ENCODE measurements at regions not wholly inside any gene's neighbourhood (a gene's known extent, or its start where the extent isn't known, plus 50 kb on each side); places are given as distances from the start of the nearest gene placed in this dataset.

GRCh38 chr2:146873056-146873455, 971.8 kb upstream of the ACVR2A start:
- CTCF ChIA-PET: no interaction called here
- ATAC-seq: no peak
- BruUV-seq (replicated peaks): no TSS peak

DNA sequence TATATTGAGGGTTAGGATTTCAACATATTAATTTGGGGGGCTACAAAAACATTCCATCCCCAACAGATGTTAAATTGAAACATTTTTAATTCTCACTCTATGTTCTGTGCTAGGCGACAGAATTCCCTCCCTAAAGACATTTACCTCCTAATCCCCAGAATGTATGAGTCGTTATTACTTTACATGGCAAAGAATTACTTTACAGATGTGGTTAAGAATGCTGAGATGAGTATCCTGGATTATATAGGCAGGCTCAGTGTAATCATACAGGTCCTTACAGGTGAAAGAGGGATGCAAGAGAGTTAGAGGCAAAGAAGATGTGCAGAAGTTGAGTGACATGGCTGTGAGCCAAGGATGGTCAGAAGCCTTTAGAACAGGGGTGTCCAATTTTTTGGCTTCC, 974.1 kb upstream of the ACVR2A start:
- H2AFZ ChIP-seq (ENCODE audit: low read length): no peak overlapping the region
- H3K4me2 ChIP-seq (ENCODE audit: low read length): no peak overlapping the region
- H3K36me3 ChIP-seq (ENCODE audit: low read depth, low read length): no peaks in the 10 kb centered on the region
- ChIA-PET POLR2A (ENCODE audit: unreplicated experiment) (interaction anchor here (0.6 kb wide), 2 partner anchors 48 to 1106 kb away, joined by 3 to 5 read pairs; no protein-coding TSS in a partner anchor), CTCF (no interaction called here)
- intact Hi-C loops (cut with micrococcal nuclease): no loop called here
- TF ChIP-seq EZH2phosphoT487 (IDR thresholded peaks at IDR 0.05; ENCODE audit: borderline replicate concordance, low read length) (no peak), EZH2 (IDR thresholded peaks at IDR 0.05; ENCODE audit: low read length, unreplicated experiment) (no peak)
- TF ChIP-seq, protein P1, sequence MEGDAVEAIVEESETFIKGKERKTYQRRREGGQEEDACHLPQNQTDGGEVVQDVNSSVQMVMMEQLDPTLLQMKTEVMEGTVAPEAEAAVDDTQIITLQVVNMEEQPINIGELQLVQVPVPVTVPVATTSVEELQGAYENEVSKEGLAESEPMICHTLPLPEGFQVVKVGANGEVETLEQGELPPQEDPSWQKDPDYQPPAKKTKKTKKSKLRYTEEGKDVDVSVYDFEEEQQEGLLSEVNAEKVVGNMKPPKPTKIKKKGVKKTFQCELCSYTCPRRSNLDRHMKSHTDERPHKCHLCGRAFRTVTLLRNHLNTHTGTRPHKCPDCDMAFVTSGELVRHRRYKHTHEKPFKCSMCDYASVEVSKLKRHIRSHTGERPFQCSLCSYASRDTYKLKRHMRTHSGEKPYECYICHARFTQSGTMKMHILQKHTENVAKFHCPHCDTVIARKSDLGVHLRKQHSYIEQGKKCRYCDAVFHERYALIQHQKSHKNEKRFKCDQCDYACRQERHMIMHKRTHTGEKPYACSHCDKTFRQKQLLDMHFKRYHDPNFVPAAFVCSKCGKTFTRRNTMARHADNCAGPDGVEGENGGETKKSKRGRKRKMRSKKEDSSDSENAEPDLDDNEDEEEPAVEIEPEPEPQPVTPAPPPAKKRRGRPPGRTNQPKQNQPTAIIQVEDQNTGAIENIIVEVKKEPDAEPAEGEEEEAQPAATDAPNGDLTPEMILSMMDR (conservative IDR thresholded peaks at IDR 0.05; ENCODE audit: low read depth, low read length): no peak
- H3K9me2 ChIP-seq (replicated peaks; ENCODE audit: low read length): no peaks in the 10 kb centered on the region
- no peaks in the 10 kb centered on the region for H3K79me2 ChIP-seq (ENCODE audit: low read length)
- H4K20me1 ChIP-seq (ENCODE audit: low read length): no peaks in the 10 kb centered on the region
- H3K27ac ChIP-seq (ENCODE audit: low read length): no peak overlapping the region
- H3K4me1 ChIP-seq (ENCODE audit: insufficient read depth, low read length): peaks cover 25% of the 10 kb centered on the region
- H3K27me3 ChIP-seq (ENCODE audit: low read length): no peaks in the 10 kb centered on the region
- peaks cover 5% of the 10 kb centered on the region for H3F3A ChIP-seq (ENCODE audit: low read length, unreplicated experiment)
- BruUV-seq (replicated peaks): no TSS peak
- H3K9me3 ChIP-seq (ENCODE audit: low read length): no peaks in the 10 kb centered on the region
- no peak overlapping the region for H3K9ac ChIP-seq (ENCODE audit: low read length)
- DNase-seq: peak; percentile 44
- ATAC-seq: no peak
- H3K4me3 ChIP-seq (ENCODE audit: low read length): no peak overlapping the region

More at GRCh38 chr2:146873056-146873455, 971.8 kb upstream of the ACVR2A start:
- Histone ChIP-seq H2AFZ (ENCODE audit: low read length) (no peak overlapping the region), H3K27me3 (ENCODE audit: low read length) (no peaks in the 10 kb centered on the region), H3K36me3 (ENCODE audit: low read depth, low read length) (no peaks in the 10 kb centered on the region), H3K27ac (ENCODE audit: low read length) (peak overlapping the region; percentile 4; the same call in 1 of the 2 replicates), H3K9me3 (ENCODE audit: low read length) (no peaks in the 10 kb centered on the region), H3K9me2 (replicated peaks; ENCODE audit: low read length) (no peaks in the 10 kb centered on the region), H3K79me2 (ENCODE audit: low read length) (no peaks in the 10 kb centered on the region), H3K9ac (ENCODE audit: low read length) (no peak overlapping the region), H3F3A (ENCODE audit: low read length, unreplicated experiment) (peaks cover 5% of the 10 kb centered on the region), H3K4me3 (ENCODE audit: low read length) (no peak overlapping the region), H3K4me2 (ENCODE audit: low read length) (0 out of 2 replicates have a peak overlapping the region, but pooled peaks have one; percentile 5), H3K4me1 (ENCODE audit: insufficient read depth, low read length) (peaks cover 25% of the 10 kb centered on the region), H4K20me1 (ENCODE audit: low read length) (no peaks in the 10 kb centered on the region)
- POLR2A ChIA-PET (ENCODE audit: unreplicated experiment): no interaction called here
- intact Hi-C loops (cut with micrococcal nuclease): no loop called here
- TF ChIP-seq, protein P1 (conservative IDR thresholded peaks at IDR 0.05; ENCODE audit: low read depth, low read length): no peak
- DNase-seq: no peak

- Histone ChIP-seq H2AFZ (ENCODE audit: low read length) (no peak overlapping the region), H3K4me2 (ENCODE audit: low read length) (no peak overlapping the region), H3K9ac (ENCODE audit: low read length) (no peak overlapping the region), H3K27ac (ENCODE audit: low read length) (no peak overlapping the region), H3F3A (ENCODE audit: low read length, unreplicated experiment) (peaks cover 5% of the 10 kb centered on the region), H3K9me2 (replicated peaks; ENCODE audit: low read length) (no peaks in the 10 kb centered on the region), H3K27me3 (ENCODE audit: low read length) (no peaks in the 10 kb centered on the region), H3K79me2 (ENCODE audit: low read length) (no peaks in the 10 kb centered on the region), H3K4me1 (ENCODE audit: insufficient read depth, low read length) (peaks cover 18% of the 10 kb centered on the region), H3K36me3 (ENCODE audit: low read depth, low read length) (no peaks in the 10 kb centered on the region), H4K20me1 (ENCODE audit: low read length) (no peaks in the 10 kb centered on the region), H3K4me3 (ENCODE audit: low read length) (no peak overlapping the region), H3K9me3 (ENCODE audit: low read length) (no peaks in the 10 kb centered on the region)
- CTCF ChIA-PET: no interaction called here
- POLR2A ChIA-PET (ENCODE audit: unreplicated experiment): no interaction called here
- DNase-seq (no peak), ATAC-seq (no peak)
- no TSS peak for BruUV-seq (replicated peaks)
- intact Hi-C loops (cut with micrococcal nuclease): no loop called here
- TF ChIP-seq EZH2phosphoT487 (IDR thresholded peaks at IDR 0.05; ENCODE audit: borderline replicate concordance, low read length) (no peak), EZH2 (IDR thresholded peaks at IDR 0.05; ENCODE audit: low read length, unreplicated experiment) (no peak)
- TF ChIP-seq, protein P1 (conservative IDR thresholded peaks at IDR 0.05; ENCODE audit: low read depth, low read length): no peak
Observed at GRCh38 chr2:146869328-146869727, 975.5 kb upstream of the ACVR2A start.

Measured in PC-3 (cell line).